COLO829 (cell line): ENCODE measurements at regions not wholly inside any gene's neighbourhood (a gene's known extent, or its start where the extent isn't known, plus 50 kb on each side); places are given as distances from the start of the nearest gene placed in this dataset.

Source experiments
- DNase-seq: peaks from one replicate; pipeline ENCODE4 v3.0.0; 2012; ENCODE audit warnings: low spot score

- peak; percentile 80 for DNase-seq
These were observed 52.7 kb upstream of the PELI1 start for GRCh38 chr2:64196963-64197362.

GRCh38 chr2:64201151-64201550, 56.9 kb upstream of the PELI1 start:
- no peak for DNase-seq

GRCh38 chr2:64202206-64202845, 58.1 kb upstream of the PELI1 start:
- no peak for DNase-seq

DNA sequence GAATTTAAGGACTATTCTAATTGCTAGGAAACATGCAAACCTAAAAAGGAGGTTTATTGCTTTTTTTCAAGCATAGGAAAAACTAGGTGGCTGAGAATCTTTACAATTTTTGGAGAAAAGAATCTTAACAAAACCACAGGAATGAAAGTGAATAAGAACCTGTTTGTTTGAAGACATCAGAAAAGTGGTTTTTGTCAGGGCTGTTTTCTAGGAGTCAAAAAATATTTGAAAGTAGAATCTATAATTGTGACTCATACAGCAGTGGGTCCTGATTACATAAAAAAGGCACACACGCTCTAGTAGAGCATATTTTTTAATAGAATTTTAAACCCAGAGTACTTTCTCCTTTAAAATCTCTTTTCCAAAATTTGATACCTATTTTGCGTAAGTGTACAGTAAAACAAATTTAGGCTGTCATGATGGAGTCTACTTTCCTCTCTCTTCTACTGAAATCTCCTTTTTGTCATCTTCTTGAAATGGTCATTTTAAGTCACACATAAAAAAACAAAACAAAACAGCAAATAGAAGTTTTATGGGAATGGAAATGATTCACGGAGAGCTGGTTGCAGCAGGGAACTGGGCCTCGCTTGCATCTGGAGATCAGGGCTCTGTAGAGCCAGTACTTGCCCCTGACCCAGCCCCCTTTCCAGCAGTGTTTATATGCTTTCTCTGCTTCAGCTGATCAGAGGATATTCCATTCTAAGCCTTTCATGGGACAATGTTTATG, 59.1 kb upstream of the PELI1 start:
- peak; percentile 73 for DNase-seq

DNA sequence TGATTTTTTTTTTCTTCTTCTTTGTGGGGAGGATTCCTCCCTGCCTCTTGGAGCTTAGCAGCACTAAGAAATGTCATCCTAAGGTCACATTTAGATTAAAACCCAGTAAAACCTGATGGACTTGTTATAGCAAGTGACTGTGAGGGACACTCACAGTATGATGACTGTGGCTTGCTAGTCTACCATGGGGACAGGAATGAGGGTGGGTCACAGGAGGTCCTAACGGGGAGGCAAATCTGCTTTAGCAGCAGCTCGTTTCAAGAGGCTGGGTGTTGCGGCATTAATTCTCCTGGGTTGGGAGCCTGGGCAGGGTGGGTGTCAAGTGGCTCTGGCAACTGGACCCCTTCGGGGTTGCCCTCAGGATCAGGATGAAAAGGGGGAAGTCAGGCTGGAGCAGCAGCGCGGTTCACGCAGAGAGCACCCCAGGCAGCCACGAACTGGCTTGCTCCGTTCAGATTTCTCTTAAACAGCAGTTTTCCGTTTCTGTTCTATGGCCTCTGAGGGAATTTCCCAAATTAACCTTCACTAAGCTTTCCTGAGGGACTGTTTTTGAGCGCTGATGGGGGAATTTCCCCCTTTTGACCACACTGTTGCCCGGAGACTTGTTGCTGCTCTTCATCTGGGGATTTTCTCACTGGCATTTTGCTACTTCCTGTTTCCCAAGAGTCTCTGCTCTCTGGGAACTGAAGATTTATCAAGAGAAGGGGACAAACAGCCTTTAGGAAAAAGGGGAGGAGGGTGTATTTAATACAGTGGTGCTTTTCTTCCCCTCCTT, 59.8 kb upstream of the PELI1 start:
- no peak for DNase-seq

DNA sequence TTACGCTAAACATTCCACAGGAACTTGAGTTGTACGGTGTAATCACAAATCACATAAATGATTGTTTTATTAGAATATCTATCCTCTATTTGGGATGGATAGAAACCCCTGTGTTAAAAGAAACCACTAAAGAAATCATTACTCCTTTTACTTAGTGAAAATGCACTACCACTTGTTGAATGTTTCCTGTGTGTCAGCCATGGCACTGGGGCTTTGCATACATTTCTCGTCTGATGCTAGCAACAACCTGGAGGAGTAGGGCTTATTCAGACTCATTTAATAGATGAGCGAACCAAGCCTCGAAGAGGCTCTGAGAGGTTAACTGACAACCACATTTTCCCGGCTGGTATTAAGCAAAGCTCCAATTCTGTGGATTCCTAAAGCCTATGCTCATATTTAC, 60.5 kb upstream of the PELI1 start:
- DNase-seq: no peak

DNA sequence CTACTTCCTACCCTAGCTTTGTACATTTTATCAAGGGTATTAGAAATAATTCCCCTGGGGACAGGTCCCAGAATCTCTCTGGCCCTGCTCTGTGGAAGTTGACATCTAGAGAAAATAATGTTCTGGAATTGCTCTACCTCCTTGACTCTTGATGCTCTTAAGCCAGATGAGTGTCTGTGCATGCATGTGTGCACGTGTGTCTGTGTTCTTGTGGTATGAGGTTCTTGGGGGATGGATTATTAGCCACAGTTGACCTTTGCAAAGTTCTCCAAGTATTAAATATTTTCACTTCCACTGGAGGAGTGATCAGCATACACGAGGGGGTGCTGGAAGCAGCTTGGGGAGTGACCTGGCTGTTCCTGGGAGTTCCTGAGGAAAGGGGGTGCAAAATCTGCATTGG, 61.2 kb upstream of the PELI1 start:
- no peak for DNase-seq

GRCh38 chr2:64207573-64207972, 63.4 kb upstream of the PELI1 start:
- DNase-seq: no peak

GRCh38 chr2:64210816-64211215, 66.6 kb upstream of the PELI1 start:
- DNase-seq: no peak

- no peak for DNase-seq
These were observed 67.2 kb upstream of the PELI1 start for GRCh38 chr2:64211276-64211921.

GRCh38 chr2:64212346-64212745, 68.1 kb upstream of the PELI1 start:
- DNase-seq: no peak

- no peak for DNase-seq
These were observed 68.6 kb upstream of the PELI1 start for GRCh38 chr2:64212801-64213321.

GRCh38 chr2:64213532-64214275, 69.5 kb upstream of the PELI1 start:
- no peak for DNase-seq

DNA sequence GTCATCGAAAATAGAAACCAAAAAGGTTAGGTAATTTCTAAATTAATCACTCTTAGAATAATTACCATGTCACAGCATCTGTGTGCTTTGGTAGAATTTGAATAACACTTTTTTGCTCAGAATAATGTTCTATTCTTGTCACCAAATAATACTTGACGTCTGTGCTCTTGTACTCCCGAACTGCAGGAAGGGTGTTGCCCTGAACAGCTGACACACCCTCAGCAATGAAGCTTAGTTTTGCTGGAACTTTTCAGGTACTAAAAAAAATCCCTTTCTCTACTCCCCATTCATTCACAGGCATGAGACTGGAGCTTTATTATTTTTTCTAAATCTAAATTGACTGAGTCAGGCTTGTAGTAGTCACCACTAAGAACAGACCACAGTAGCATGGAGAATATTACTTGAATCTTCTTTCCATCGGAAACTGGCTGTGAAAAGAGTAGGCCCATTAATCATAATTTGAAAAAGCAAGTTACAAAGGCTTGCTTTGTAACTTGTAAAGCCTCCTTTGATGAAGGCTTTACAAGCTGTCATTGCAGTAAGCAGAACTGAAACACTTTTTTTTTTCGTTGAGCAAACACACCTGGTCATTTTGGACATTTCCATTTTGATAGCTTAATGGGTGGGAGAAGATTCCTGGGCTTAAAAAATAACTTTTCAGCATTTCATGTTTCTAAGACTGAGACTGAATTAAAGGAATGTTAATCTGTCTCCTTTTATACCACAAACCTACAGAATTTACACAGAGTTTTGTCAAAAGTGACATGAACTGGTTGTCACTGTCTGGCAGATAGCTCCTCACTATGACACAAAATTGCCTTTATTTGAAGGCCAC, 70.3 kb upstream of the PELI1 start:
- DNase-seq: peak; percentile 72

DNA sequence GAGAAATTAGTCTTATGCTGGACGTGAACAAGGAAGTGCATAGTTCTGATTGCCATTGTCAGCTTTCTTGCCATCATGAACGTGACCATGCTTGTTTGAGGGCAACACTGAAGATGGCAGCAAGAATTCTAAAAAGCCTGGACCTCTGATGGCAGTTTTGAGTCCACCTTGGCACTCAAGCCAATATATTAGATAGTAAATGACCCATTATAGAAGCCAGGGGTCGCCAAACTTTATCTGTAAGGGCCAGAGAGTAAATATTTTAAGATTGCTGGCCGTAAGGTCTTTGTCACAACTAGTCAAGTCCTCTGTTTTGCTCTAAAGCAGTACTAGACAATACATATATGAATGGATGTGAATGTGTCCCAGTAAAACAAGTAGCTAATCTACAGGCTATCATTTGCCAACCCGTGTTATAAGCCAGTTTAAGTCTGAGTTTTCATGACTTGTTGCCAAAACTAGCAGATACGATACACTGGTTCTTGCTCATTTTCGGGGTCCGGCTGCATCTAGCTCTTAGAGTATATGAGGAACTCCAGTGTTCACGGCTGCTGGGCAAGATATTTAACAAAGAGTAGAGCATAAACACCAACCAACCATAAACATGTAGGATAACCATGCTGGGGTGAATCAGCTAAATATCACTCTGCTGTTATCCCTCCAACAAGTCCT, 73.1 kb upstream of the PELI1 start:
- no peak for DNase-seq

DNA sequence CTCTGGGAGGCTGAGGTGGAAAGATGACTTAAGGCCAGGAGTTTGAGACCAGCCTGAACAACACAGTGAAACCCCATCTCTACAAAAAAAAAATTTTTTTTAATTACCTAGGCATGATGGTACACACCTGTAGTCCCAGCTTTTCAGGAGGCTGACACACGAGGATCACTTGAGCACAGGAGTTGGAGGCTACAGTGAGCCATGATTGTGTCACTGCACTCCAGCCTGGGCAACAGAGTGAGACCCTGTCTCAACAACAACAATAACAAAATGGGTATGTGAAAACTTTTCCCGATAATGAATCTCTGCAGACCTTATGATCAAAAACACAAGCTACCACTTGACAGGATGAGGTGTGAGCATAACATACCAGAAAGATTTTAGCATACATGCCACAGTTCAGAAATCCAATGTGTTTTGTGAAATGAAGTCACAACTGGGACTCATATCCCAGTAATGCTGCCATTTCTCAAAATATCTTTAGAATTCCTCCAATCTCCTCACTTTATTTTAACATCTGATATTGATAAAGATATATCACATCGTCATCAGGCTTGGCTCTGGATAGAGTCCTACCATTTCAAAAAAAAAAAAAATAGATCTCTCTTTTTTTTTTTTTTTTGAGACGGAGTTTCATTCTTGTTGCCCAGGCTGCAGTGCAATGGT, 74.0 kb upstream of the PELI1 start:
- no peak for DNase-seq

DNA sequence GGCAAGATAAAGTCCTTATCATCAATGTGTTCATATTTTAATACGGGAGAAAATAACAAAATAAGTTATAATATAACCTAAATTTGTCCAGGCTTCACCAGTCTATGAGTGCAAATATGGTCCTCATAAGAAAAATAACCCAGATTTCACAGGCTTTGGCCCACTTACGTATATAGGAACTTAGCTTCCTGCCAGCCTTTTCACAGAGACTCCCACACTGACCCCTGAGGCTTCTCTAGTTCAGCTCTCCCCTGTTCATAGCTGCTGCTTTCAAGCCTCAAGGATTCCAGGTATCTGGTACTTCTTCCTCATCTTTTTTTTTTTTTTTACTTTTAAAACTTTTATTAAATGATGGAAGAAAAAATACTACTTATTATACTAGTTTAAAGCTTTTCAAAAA, 74.9 kb upstream of the PELI1 start:
- DNase-seq: no peak

DNA sequence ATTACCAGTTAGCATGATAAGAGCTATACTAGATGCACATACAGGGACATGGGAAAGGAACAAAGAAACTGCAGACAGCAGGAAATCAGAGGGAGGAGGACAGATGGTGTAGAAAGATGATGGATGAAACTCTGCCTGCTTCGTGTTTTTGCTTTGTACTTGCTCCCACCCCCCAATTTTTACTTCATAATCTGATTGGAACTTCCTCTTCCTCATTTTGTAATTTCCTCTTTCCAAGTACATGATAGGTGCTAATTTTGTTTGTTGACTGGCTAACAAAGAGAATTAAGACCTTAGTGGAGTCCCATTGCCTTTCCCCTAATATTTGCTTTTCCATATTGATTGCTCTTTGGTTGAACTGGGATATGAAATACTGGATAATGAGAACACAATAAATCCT, 76.0 kb upstream of the PELI1 start:
- no peak for DNase-seq

DNA sequence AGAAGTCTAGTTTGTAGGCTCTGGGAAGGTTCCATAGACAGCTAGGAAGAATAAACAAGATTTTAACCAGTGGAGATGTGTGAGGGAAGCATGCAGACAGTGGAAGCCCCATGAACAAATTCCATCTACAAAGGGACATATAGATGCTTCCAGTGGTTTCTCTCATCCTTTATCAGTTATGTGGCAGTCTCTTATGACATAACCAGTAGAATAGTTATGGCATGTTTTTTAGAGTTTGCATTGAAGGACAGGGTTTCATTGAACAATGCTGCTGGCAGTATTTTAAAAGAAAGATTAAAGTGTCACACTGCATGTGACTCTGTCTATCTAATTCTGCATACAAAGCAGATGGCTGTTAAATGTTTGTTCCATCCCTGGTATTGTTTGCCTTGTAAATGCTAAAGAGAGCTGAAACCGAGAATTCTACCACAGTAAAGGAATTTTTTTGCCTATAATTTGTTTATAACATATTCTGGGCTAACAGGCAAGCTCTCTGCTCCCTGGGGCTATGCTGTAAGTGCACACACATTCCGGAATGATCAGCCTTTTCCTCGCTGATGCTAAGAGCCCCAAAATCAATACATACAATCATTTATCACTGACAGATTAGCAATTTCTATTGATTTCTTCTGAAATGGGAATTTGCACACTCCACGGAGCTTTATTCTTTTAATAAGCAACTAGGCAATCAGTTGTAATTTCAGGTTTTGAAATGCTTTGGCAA, 76.8 kb upstream of the PELI1 start:
- DNase-seq: no peak
